Retinal pigment epithelial cell (primary cell): ENCODE measurements at regions not wholly inside any gene's neighbourhood (a gene's known extent, or its start where the extent isn't known, plus 50 kb on each side); places are given as distances from the start of the nearest gene placed in this dataset.
"Not testable (repeated sequence)": the region's sequence is repeated elsewhere in the genome, so short reads cannot be mapped to it uniquely, and the experiment has no call there.

Experiments used
- DNase-seq: peaks from one replicate; pipeline ENCODE4 v3.0.0-alpha.2; 2010; ENCODE audit warnings: low read depth
- H3K4me3 ChIP-seq: 2 replicates; pipeline ENCODE4 v1.5.1; 2011; ENCODE audit warnings: mild to moderate bottlenecking, low read length, control low read depth, moderate library complexity
- TF ChIP-seq, protein P1 (sequence below): conservative IDR thresholded peaks from 2 replicates; pipeline ENCODE4 v1.5.1; 2011; ENCODE audit warnings: low read depth, low read length, control low read depth, inconsistent platforms

- no peak overlapping the region for H3K4me3 ChIP-seq
- no peak for DNase-seq
- TF ChIP-seq, protein P1, sequence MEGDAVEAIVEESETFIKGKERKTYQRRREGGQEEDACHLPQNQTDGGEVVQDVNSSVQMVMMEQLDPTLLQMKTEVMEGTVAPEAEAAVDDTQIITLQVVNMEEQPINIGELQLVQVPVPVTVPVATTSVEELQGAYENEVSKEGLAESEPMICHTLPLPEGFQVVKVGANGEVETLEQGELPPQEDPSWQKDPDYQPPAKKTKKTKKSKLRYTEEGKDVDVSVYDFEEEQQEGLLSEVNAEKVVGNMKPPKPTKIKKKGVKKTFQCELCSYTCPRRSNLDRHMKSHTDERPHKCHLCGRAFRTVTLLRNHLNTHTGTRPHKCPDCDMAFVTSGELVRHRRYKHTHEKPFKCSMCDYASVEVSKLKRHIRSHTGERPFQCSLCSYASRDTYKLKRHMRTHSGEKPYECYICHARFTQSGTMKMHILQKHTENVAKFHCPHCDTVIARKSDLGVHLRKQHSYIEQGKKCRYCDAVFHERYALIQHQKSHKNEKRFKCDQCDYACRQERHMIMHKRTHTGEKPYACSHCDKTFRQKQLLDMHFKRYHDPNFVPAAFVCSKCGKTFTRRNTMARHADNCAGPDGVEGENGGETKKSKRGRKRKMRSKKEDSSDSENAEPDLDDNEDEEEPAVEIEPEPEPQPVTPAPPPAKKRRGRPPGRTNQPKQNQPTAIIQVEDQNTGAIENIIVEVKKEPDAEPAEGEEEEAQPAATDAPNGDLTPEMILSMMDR = no peak
These were observed 107.6 kb upstream of the CTAGE1 start for GRCh38 chr18:22525313-22525712.

- TF ChIP-seq, protein P1 = no peak
- DNase-seq = no peak
- H3K4me3 ChIP-seq = no peak overlapping the region
These were observed 108.2 kb upstream of the CTAGE1 start for GRCh38 chr18:22525883-22526282.

- TF ChIP-seq, protein P1 = no peak
- DNase-seq = no peak
- H3K4me3 ChIP-seq = no peak overlapping the region
These were observed 110.6 kb upstream of the CTAGE1 start for GRCh38 chr18:22528291-22528690.

DNA sequence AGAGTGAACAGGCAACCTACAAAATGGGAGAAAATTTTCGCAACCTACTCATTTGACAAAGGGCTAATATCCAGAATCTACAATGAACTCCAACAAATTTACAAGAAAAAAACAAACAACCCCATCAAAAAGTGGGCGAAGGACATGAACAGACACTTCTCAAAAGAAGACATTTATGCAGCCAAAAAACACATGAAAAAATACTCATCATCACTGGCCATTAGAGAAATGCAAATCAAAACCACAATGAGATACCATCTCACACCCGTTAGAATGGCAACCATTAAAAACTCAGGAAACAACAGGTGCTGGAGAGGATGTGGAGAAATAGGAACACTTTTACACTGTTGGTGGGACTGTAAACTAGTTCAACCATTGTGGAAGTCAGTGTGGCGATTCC, 117.0 kb upstream of the CTAGE1 start:
- H3K4me3 ChIP-seq = not testable (repeated sequence)

DNA sequence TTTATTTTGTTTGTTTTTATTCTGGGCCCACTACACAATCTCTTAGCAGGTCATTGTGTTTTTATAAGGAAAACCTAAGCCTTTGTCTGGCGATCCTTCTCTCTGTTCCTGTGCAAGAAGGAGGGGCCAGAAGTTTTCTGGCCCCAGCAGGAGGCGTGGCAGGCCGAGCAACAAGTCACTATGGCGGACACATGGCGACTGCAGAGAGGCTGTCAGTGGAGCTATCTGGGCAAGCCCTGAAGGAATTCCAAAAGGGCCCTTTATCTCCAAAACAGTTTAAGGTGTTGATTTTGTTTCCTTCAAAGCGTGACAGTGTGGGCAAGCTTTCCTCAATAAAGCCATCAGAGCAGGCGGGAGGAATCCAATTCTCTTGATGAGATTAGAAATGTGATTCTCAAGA, 118.8 kb upstream of the CTAGE1 start:
- no peak for DNase-seq
- TF ChIP-seq, protein P1 = no peak
- H3K4me3 ChIP-seq = no peak overlapping the region

More for the DNA sequence above, 117.0 kb upstream of the CTAGE1 start:
- DNase-seq = not testable (repeated sequence)

DNA sequence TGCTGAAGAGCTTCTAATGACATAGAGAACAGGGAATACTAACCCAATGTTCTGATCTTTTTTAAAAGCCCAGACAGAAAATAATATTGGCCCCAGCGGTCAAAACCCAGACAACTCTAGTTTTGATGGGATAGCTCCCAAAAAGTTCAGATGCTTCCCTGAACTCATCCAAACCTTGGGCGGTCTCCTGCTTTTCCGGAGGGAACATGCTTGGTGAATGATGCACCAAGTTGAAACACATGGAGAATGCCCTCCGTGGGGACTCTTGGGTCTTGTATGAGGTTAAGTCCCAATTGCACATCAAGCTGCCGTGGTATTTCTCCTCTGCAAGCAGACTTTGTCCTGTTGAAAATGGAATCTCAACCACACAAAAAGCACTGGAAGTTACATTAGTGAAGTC, 120.7 kb upstream of the CTAGE1 start:
- TF ChIP-seq, protein P1 = no peak

DNA sequence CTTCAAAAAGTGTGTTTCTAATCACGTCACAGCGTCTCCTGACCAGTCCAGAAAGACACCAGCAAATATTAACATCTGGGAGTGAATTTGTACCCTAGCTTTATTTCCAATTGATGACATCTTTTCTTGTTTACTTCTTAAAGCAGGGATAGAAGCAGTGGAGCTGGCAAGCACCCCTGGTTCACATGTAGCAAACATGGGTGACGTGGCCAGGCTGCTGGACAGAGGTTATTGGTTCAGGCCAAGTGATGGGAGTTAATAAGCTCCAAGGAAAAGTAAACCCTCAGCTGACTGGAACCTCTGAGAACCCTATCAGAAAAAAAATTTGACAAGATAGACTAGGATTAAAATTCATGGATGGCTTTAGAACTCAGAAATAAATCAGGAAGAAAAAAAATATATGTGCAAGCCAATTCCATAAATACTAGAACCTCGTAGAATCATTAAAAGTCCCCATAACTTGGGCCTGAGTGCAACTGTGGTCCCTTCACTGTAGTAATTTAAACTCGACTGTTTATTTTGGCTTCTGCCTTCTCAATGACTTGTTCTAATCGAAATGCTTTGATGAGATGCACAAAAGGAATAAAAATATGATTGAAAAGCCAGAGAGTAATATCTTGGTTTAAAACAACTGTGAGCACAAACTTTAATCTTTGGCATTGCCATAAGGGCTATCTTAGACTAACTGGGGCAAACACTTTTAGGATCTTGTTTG, 121.5 kb upstream of the CTAGE1 start:
- DNase-seq = no peak
- no peak overlapping the region for H3K4me3 ChIP-seq

More for the DNA sequence above, 120.7 kb upstream of the CTAGE1 start:
- no peak overlapping the region for H3K4me3 ChIP-seq
- DNase-seq = no peak

More for the DNA sequence above, 121.5 kb upstream of the CTAGE1 start:
- TF ChIP-seq, protein P1 = no peak
